GM03348 (cell line): ENCODE measurements at regions not wholly inside any gene's neighbourhood (a gene's known extent, or its start where the extent isn't known, plus 50 kb on each side); places are given as distances from the start of the nearest gene placed in this dataset.

Experiments
- DNase-seq: peaks from one replicate; pipeline ENCODE4 v3.0.0; 2012; ENCODE audit warnings: low spot score

DNA sequence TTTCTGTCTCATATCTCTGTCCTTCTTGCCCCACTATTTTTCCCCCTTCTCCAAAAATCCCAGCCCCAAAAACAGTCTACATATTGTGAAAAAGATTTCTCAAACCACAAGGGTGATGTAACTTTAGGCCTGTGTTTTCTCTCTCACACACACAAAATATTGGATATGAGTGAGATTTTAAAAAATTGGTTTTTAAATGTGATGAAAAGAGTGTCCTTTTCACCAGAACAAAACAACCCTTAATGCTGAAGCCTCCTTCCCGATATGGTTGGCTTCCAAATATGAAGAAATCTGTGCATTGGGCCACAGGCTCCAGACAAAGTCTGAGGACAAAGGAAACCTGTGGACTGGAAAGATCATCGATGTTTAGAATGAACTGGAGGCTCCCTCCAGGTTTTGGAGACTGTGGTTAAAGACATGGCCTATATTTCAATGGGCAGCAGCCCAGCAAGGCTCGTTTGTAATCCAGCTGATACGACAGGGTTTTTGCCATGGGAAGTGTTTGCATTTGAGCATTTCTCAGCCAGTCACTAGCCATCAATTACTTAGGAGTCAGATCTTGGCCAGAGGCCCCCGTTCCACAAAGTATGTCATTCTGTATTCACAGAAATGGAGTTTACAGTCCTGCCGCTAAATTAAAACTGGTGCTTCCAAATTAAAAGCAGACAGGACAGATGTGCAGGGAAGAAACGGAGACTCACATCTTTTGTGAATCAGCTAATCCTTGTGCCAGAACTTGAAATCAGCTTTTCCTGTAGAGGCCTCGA, 546.3 kb downstream of the EBF1 start:
- DNase-seq, result peak; percentile 47

DNA sequence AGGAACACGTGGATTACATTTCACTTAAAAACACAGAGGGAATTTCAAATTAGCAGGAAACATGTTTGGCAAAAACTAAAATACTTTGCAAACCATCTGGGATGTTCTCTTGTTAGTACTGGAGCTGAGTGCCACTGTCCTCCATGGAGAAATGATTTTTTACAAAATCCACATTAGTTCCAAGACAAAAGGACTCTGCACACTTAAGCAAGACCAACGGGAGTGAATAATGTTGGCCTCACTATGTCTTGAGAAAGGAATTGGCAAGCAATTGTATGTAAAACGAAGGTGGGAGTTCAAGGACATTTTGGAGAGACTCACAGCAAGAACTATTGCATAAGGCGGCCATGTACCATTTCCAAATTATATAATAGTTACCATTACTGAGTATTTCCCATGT, 547.5 kb downstream of the EBF1 start:
- DNase-seq, result no peak

GRCh38 chr5:158549311-158549710, 550.4 kb downstream of the EBF1 start:
- no peak for DNase-seq

DNA sequence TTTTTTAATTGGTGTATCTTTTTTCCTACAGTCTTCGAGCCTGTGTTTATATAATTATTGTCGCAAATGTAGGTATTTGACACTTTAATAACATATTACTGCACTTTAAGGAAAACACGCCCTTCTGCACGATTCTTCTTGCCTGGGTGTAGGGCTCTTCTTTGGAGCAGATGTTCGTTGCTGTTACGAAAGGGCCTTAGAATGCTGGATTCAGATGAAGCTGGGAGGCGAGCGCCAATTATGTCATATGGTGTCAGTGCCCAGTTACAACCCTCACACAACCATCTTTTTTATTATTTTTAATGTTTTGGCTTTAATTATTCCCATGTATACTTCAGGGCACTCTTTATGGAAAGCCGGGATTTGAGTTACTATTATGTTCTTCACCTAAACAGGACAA, 553.0 kb downstream of the EBF1 start:
- DNase-seq, result peak; percentile 42

DNA sequence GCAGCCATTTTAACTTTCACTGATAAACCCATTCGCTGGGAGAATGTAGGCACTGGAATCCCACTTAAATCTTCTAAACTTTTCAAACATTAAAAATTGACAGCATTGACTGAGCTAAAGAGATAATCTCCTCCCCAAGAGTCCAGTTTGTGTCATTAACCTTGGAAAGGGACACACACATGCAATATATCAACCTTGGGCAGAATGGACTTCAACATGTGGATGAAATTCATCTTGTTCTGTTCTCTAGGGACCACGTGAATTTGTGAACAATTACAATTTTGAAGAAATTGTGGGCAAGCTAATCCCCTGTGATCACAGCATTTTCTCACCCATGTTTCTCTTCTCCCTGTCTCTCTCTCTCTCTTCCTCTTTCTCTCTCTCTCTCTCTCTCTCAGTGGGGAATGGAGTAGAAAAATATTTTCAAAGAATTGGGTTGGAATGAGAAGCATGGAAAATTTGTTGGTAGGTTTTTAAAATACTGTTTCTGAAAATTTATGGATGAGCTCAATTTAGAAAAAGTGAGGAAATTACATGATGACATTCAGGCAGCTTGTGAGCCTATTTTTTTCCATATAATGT, 553.7 kb downstream of the EBF1 start:
- no peak for DNase-seq

GRCh38 chr5:158544388-158545339, 555.1 kb downstream of the EBF1 start:
- no peak for DNase-seq

DNA sequence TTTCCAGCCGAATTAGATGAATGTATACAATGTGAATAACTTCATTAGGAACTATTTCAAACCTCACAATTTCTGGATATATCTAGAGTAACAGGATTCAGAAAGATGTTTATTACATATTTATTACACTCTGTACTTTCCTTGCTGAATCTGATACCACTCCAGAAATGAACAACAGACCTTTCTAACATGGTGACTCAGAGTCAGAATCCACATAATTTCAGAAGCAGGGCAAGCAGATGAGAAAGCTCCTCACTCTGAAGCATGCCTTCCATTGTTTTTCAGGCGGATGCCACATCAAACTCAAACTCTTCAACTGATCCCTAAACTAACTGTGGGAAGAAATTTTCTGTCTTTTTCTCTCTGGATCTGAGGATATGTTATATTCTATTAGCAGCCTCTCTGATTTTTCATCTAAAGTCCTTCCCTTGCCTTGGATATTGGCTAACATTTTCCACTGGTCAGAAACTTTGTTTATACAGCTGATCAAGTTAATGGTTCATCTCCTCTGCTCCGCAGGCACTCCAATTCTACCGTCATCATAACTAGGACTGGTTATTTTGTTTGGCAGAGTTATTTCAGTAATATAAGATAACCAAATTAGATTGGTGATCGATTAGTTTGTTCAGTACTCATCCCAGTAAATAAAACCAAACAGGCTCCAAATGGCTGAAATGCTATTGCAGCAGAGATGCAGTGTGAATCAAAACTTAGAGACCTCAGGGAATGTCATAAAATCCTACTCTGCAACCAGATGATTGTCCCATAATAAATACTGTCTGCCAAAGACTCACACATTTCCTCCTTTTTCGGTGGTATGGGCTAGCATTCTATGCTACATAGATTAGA, 556.0 kb downstream of the EBF1 start:
- peak; percentile 31 for DNase-seq

DNA sequence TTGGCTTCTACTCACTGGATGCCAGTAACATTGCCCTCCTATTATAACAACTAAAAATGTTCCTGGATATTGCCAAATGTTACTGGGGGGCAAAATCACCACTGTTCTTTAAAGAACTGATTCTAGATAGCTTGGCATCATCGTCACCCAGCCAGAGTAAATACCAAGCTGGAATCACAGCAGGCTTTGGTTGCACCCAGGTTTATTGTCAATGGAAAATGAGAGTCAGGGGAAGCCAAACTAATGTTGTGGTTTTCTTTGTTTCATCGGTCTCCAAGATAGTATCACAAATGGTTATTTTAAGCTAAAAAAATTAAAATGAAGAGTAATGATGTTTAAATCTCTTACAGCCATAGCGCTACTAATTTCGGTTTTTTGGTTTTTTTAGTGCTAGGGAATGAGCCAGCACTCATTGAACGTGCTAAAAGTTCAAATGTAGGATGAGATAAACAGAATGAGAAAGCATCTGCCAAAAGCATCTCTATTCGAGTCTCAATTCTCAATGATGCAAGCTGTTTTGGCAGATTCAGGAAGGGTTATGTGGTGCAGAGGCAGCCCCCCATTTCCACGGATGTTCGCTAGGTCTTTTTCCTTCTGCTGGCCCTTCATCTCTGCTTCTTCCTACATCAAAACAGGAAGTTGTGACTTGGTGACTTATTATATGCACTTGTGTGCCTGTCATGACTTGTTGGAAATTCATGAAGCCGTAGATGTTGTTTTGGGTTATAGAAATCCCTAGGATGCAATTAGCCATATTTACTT, 558.0 kb downstream of the EBF1 start:
- DNase-seq, result no peak

GRCh38 chr5:158538506-158539074, 561.1 kb downstream of the EBF1 start:
- DNase-seq, result no peak

DNA sequence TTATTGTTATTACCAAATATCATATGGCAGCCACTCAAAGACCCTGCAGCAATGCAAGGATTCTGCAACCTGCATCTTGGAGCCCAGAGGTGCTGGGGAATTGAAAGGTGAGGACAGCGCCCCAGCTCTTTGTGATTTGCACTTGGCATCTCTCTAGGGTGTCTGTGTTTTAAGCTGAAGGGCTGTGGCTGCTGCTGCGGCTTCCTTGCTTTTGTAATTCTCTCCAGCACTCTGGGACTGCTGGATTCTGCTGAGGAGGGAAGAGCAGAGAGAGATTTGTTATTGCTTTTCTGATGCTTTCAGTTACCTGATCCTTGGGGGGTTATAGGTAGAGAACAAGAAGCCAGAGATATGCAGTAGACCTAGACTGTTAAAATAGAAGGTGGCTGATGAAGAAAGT, 562.4 kb downstream of the EBF1 start:
- DNase-seq, result no peak

DNA sequence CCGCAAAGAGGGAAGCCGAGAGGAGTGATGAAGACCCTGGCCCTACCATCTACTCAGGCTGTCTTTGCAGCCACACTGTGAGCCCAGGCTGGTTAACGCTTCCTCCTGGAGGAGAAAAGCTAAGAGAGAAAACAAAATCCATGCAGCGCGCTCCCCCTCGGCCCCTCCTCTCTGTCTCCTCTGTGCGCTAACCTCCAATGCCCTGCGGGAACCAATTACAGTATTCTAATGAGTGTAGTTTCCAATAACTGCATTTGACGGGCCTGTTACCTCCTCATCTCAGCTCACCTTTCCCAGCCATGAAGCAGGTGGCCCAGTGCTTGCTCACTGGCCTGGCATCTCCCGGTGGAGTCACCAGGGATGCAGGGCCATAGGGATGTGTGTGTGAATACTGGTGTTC, 565.5 kb downstream of the EBF1 start:
- no peak for DNase-seq

- DNase-seq, result no peak
Observed at GRCh38 chr5:158532739-158533138, 567.0 kb downstream of the EBF1 start.

GRCh38 chr5:158531860-158532259, 567.9 kb downstream of the EBF1 start:
- no peak for DNase-seq

- no peak for DNase-seq
Observed at GRCh38 chr5:158530115-158530514, 569.6 kb downstream of the EBF1 start.

- no peak for DNase-seq
Observed at GRCh38 chr5:158529454-158529853, 570.3 kb downstream of the EBF1 start.

- DNase-seq, result no peak
Observed at GRCh38 chr5:158525663-158526062, 574.1 kb downstream of the EBF1 start.

DNA sequence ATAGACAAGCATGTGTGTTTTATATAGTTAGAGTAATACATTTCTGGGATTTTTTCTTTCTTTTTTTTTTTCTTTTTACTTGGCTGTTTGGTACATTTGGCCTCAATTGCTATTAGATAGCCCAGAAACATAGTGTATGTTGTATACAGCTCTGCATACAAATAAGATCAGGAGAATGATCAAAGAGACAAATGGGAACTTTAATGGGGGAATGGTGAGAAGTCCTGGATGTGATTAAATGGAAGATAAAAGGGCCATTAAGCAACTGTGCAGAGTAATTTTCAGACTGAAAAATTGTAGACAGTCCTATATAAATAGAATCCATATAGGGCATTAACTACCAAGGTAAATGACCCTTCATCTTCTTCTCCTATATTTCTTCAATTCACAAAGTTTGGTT, 575.6 kb downstream of the EBF1 start:
- DNase-seq, result no peak

DNA sequence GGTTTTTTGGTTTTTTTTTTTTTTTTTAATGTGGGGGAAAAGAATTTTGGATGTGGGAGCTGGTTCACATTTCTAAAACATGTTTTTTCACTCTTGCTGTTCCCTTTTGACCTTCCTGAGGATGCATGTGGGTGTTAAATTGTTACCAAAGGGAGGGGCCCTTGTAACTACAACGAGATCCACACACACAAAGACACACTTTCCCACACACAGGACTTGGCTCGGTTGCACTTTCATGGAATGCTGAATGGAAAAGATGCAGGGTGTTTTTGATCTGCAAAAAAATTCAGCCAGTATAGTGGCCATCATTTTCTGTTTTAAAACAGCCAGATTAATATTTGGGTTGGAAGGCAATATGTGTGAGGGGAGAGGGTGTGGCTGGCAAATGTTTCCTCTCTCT, 576.9 kb downstream of the EBF1 start:
- DNase-seq, result peak; percentile 45

DNA sequence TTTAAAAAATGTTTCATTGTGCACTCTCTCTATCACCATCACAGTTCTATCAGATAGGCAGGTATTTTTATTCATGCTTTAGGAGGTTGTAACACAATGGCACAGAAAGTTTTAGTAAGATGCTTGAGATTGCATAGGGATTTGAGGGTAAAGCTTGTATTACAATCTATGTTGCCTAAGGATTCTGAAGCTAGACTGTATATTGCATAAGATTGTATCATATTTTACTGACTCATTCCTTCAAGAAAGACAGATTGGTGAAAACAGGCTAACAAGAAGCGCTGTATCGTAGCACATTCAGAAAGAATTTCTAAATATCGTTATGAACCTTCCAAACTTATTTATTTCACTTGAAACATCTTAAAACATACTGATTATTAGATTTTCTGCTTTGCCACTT, 577.7 kb downstream of the EBF1 start:
- DNase-seq, result peak; percentile 60

DNA sequence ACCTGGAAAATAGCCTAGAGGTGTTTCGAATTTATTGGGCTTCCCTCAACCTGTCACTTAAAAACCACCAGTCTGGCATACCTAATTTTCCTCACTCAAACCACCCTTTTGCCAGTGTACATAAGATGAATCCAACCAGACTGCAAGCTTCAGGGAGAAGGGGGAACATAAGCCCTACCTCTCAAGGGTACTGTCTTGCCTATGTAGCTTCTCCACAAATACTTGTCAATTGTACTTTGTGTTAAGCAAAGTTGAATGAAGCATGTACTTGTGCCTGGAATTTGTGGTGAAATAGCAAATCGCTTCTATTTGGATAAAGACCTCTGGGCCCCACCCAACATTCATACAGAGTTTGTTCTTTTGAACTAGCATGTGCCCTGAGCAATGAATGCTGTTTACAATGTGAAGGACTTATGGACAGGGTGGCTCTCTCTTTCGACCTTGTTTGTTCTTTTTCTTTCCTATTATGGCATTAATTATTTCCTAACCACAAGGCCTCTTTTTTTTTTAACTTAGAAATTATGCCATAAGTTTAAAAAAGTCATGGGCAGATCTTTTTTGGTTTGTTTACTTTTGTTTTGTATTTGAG, 580.2 kb downstream of the EBF1 start:
- DNase-seq, result no peak
